ENCODE measurements at regions not wholly inside any gene's neighbourhood (a gene's known extent, or its start where the extent isn't known, plus 50 kb on each side); places are given as distances from the start of the nearest gene placed in this dataset.

- H3K9me2 ChIP-seq (ENCODE audit: insufficient read depth, low read length) = no peaks in the 10 kb centered on the region
- no peaks in the 10 kb centered on the region for H3K9me3 ChIP-seq (ENCODE audit: low read length)
- no peaks in the 10 kb centered on the region for H4K20me1 ChIP-seq (ENCODE audit: insufficient read depth)
- H3K27ac ChIP-seq (ENCODE audit: low read length) = no peak overlapping the region
- TF ChIP-seq EP300 (conservative IDR thresholded peaks at IDR 0.05; ENCODE audit: poor library complexity, severe bottlenecking) = no peak
- TF ChIP-seq SMC3 (conservative IDR thresholded peaks at IDR 0.05; ENCODE audit: poor library complexity) = no peak
- TF ChIP-seq MXI1 (conservative IDR thresholded peaks at IDR 0.05; ENCODE audit: poor library complexity, severe bottlenecking) = no peak
- no peak for TF ChIP-seq REST (IDR thresholded peaks at IDR 0.05; ENCODE audit: borderline replicate concordance)
- TF ChIP-seq EZH2 (IDR thresholded peaks at IDR 0.05; ENCODE audit: borderline replicate concordance, insufficient read depth, low read length, poor library complexity, severe bottlenecking) = no peak
- TF ChIP-seq RAD21 (conservative IDR thresholded peaks at IDR 0.05) = no peak
- TF ChIP-seq CTCF (IDR thresholded peaks at IDR 0.05; ENCODE audit: poor library complexity, severe bottlenecking) = no peak
- no peak for TF ChIP-seq TAF1 (IDR thresholded peaks at IDR 0.05; ENCODE audit: low read depth)
- TF ChIP-seq POLR2AphosphoS5 (IDR thresholded peaks at IDR 0.05) = no peak
- no peak overlapping the region for H3K4me2 ChIP-seq (ENCODE audit: low read length)
- no peaks in the 10 kb centered on the region for H3K36me3 ChIP-seq (ENCODE audit: insufficient read depth, low read length)
- H3K4me3 ChIP-seq (ENCODE audit: low read length) = no peak overlapping the region
- H3K27me3 ChIP-seq (ENCODE audit: insufficient read depth, low read depth, low read length) = no peaks in the 10 kb centered on the region
- no peak overlapping the region for H3K9ac ChIP-seq (ENCODE audit: low read length)
- no peaks in the 10 kb centered on the region for H3K79me2 ChIP-seq (replicated peaks; ENCODE audit: insufficient read depth, low read length)
- H3F3A ChIP-seq (ENCODE audit: insufficient read depth, low read length, poor library complexity, severe bottlenecking) = no peaks in the 10 kb centered on the region
- no peak overlapping the region for H2AFZ ChIP-seq (ENCODE audit: low read depth, low read length)
Measured at GRCh38 chr12:43113616-43114015, 438.4 kb downstream of the ADAMTS20 start.

GRCh38 chr12:43113135-43113534, 438.9 kb downstream of the ADAMTS20 start:
- no peak overlapping the region for H3K9ac ChIP-seq (ENCODE audit: low read length)

More at GRCh38 chr12:43113135-43113534, 438.9 kb downstream of the ADAMTS20 start:
- Histone ChIP-seq H3K36me3 (ENCODE audit: insufficient read depth, low read length) (no peaks in the 10 kb centered on the region), H3F3A (ENCODE audit: insufficient read depth, low read length, poor library complexity, severe bottlenecking) (no peaks in the 10 kb centered on the region), H3K9me2 (ENCODE audit: insufficient read depth, low read length) (no peaks in the 10 kb centered on the region), H2AFZ (ENCODE audit: low read depth, low read length) (no peak overlapping the region), H3K79me2 (replicated peaks; ENCODE audit: insufficient read depth, low read length) (no peaks in the 10 kb centered on the region), H3K27me3 (ENCODE audit: insufficient read depth, low read depth, low read length) (no peaks in the 10 kb centered on the region), H3K4me2 (ENCODE audit: low read length) (no peak overlapping the region), H3K9me3 (ENCODE audit: low read length) (no peaks in the 10 kb centered on the region), H3K27ac (ENCODE audit: low read length) (no peak overlapping the region), H4K20me1 (ENCODE audit: insufficient read depth) (no peaks in the 10 kb centered on the region), H3K4me3 (ENCODE audit: low read length) (no peak overlapping the region)
- TF ChIP-seq EZH2 (IDR thresholded peaks at IDR 0.05; ENCODE audit: borderline replicate concordance, insufficient read depth, low read length, poor library complexity, severe bottlenecking) (no peak), REST (IDR thresholded peaks at IDR 0.05; ENCODE audit: borderline replicate concordance) (no peak), TAF1 (IDR thresholded peaks at IDR 0.05; ENCODE audit: low read depth) (no peak), POLR2AphosphoS5 (IDR thresholded peaks at IDR 0.05) (no peak), CTCF (IDR thresholded peaks at IDR 0.05; ENCODE audit: poor library complexity, severe bottlenecking) (no peak), MXI1 (conservative IDR thresholded peaks at IDR 0.05; ENCODE audit: poor library complexity, severe bottlenecking) (no peak), EP300 (conservative IDR thresholded peaks at IDR 0.05; ENCODE audit: poor library complexity, severe bottlenecking) (no peak), SMC3 (conservative IDR thresholded peaks at IDR 0.05; ENCODE audit: poor library complexity) (no peak)
